H1 (cell line): ENCODE measurements at regions not wholly inside any gene's neighbourhood (a gene's known extent, or its start where the extent isn't known, plus 50 kb on each side); places are given as distances from the start of the nearest gene placed in this dataset.

ENCODE experiments used
- CTCF ChIA-PET: fragments of 300-600 bp; sonication (Branson Sonifier 250); formaldehyde crosslinking; loops from one replicate; lab custom pipeline; 2021; ENCODE audit not compliant: partially characterized antibody; lab: Charles Lee
- POLR2A ChIA-PET: fragments of 300-600 bp; sonication (Branson Sonifier 250); formaldehyde crosslinking; loops from one replicate; lab custom pipeline; 2021; ENCODE audit warnings: inconsistent platforms; ENCODE audit not compliant: partially characterized antibody; lab: Charles Lee
- DNase-seq, 2 experiments: peaks; one replicate each; pipeline versions ENCODE4 v3.0.0 to v3.0.0-alpha.2; 2010 to 2022; ENCODE audit warnings: low spot score in 2 of 2, low read depth in 1 of 2, mixed read lengths in 1 of 2
- FAIRE-seq: peaks from 2 replicates; lab custom pipeline; 2011; peaks lifted over from hg19 to GRCh38; lab: Jason Lieb, UNC
- H2AFZ ChIP-seq: 2 replicates; pipeline ENCODE4 v1.8.1; 2012; ENCODE audit warnings: low read length, inconsistent platforms
- H2AK5ac ChIP-seq: 2 replicates; pipeline ENCODE4 v1.6.1; 2013; ENCODE audit warnings: low read depth, low read length
- H2BK120ac ChIP-seq: replicated peaks from 2 replicates; pipeline ENCODE3; 2013; ENCODE audit warnings: low read depth, low read length, inconsistent platforms
- H2BK12ac ChIP-seq: 2 replicates; pipeline ENCODE4 v1.6.1; 2013; ENCODE audit warnings: low read depth, low read length
- H2BK15ac ChIP-seq: 2 replicates; pipeline ENCODE4 v1.6.1; 2013; ENCODE audit warnings: low read length
- H2BK20ac ChIP-seq: 2 replicates; pipeline ENCODE4 v1.6.1; 2013; ENCODE audit warnings: low read length
- H2BK5ac ChIP-seq: 2 replicates; pipeline ENCODE4 v1.6.1; 2013; ENCODE audit warnings: low read depth, low read length
- H3K14ac ChIP-seq: 2 replicates; pipeline ENCODE4 v1.6.1; 2013; ENCODE audit warnings: inconsistent platforms; ENCODE audit not compliant: insufficient read length
- H3K18ac ChIP-seq: 2 replicates; pipeline ENCODE4 v1.6.1; 2013; ENCODE audit warnings: low read length; ENCODE audit errors: extremely low read depth
- H3K23ac ChIP-seq: 2 replicates; pipeline ENCODE4 v1.6.1; 2013; ENCODE audit warnings: inconsistent platforms; ENCODE audit not compliant: insufficient read length
- H3K23me2 ChIP-seq: 2 replicates; pipeline ENCODE4 v1.6.1; 2013; ENCODE audit warnings: low read depth, low read length
- H3K27ac ChIP-seq: 2 replicates; pipeline ENCODE4 v1.6.1; 2011; ENCODE audit warnings: low read depth, low read length, inconsistent platforms
- H3K27me3 ChIP-seq, 4 experiments: replicated peaks in 1 of 4; 1 replicate in 1 of 4; 2 replicates in 3 of 4; pipeline versions ENCODE4 v1.6.1 to v1.8.1; 2011 to 2013; ENCODE audit warnings: low read length in 3 of 4, mild to moderate bottlenecking in 3 of 4, inconsistent platforms in 2 of 4, mixed read lengths in 2 of 4, moderate library complexity in 1 of 4; ENCODE audit not compliant: control insufficient read depth in 3 of 4, insufficient read depth in 3 of 4; ENCODE audit errors: extremely low read depth in 1 of 4
- H3K36me3 ChIP-seq, 4 experiments: 2 replicates each; pipeline versions ENCODE4 v1.6.1 to v1.8.1; 2011 to 2013; ENCODE audit warnings: mild to moderate bottlenecking in 4 of 4, low read length in 3 of 4, moderate library complexity in 2 of 4, control low read depth in 1 of 4, inconsistent platforms in 1 of 4; ENCODE audit not compliant: insufficient read depth in 4 of 4, control insufficient read depth in 2 of 4
- H3K4ac ChIP-seq: replicated peaks from 2 replicates; pipeline ENCODE3; 2013; ENCODE audit warnings: low read length, low read depth, mixed read lengths, inconsistent platforms; ENCODE audit not compliant: insufficient read length
- H3K4me1 ChIP-seq, 4 experiments: replicated peaks in 1 of 4; 1 replicate in 1 of 4; 2 replicates in 3 of 4; pipeline versions ENCODE4 v1.6.1 to v1.8.1; 2011 to 2013; ENCODE audit warnings: low read length in 3 of 4, inconsistent platforms in 2 of 4, mixed read lengths in 1 of 4; ENCODE audit not compliant: insufficient read depth in 4 of 4, control insufficient read depth in 3 of 4
- H3K4me2 ChIP-seq, 2 experiments: 2 replicates each; pipeline versions ENCODE4 v1.6.1 to v1.8.1; 2011 to 2013; ENCODE audit warnings: low read depth in 2 of 2, low read length in 2 of 2, control low read depth in 1 of 2, inconsistent platforms in 1 of 2, mild to moderate bottlenecking in 1 of 2; ENCODE audit not compliant: insufficient read depth in 1 of 2
- H3K4me3 ChIP-seq, 4 experiments: fragments of 200-600, 300-600 bp in 1 of 4; sonication (generic), shearing (Covaris generic), sonication (Bioruptor Twin) in 1 of 4; 2 replicates each; pipeline versions ENCODE4 v1.5.1 to v1.8.1; 2011 to 2016; ENCODE audit warnings: low read length in 4 of 4, low read depth in 3 of 4, control low read depth in 2 of 4, inconsistent platforms in 2 of 4, mild to moderate bottlenecking in 2 of 4, mixed read lengths in 1 of 4, moderate library complexity in 1 of 4; ENCODE audit not compliant: insufficient read depth in 2 of 4; ENCODE audit errors: extremely low read depth in 1 of 4
- H3K56ac ChIP-seq: replicated peaks from 2 replicates; pipeline ENCODE3; 2013; ENCODE audit warnings: low read depth, mild to moderate bottlenecking, mixed read lengths, low read length, inconsistent platforms; ENCODE audit not compliant: insufficient read length
- H3K79me1 ChIP-seq: 2 replicates; pipeline ENCODE4 v1.6.1; 2013; ENCODE audit warnings: low read depth, low read length, control low read depth
- H3K79me2 ChIP-seq, 2 experiments: 2 replicates each; pipeline versions ENCODE4 v1.6.1 to v1.8.1; 2012 to 2013; ENCODE audit warnings: low read length in 2 of 2, mild to moderate bottlenecking in 2 of 2, inconsistent platforms in 1 of 2; ENCODE audit not compliant: insufficient read depth in 2 of 2, control insufficient read depth in 1 of 2
- H3K9ac ChIP-seq, 4 experiments: replicated peaks in 1 of 4; 1 replicate in 1 of 4; 2 replicates in 3 of 4; pipeline versions ENCODE4 v1.6.1 to v1.8.1; 2011 to 2013; ENCODE audit warnings: low read depth in 3 of 4, low read length in 3 of 4, control low read depth in 2 of 4, mild to moderate bottlenecking in 2 of 4, moderate library complexity in 2 of 4, inconsistent platforms in 1 of 4; ENCODE audit errors: extremely low read depth in 1 of 4
- H3K9me3 ChIP-seq, 2 experiments: 2 replicates each; pipeline versions ENCODE4 v1.6.1 to v1.8.1; 2012 to 2013; ENCODE audit warnings: mild to moderate bottlenecking in 2 of 2, moderate library complexity in 2 of 2, control low read depth in 1 of 2, inconsistent platforms in 1 of 2, low read depth in 1 of 2, low read length in 1 of 2, mixed read lengths in 1 of 2; ENCODE audit not compliant: insufficient read depth in 2 of 2
- H4K20me1 ChIP-seq, 2 experiments: replicated peaks in 1 of 2; 2 replicates each; pipeline versions ENCODE3 to v1.8.1; 2011 to 2013; ENCODE audit warnings: inconsistent platforms in 2 of 2, low read length in 2 of 2, mild to moderate bottlenecking in 1 of 2; ENCODE audit not compliant: insufficient read depth in 2 of 2, control insufficient read depth in 1 of 2
- H4K5ac ChIP-seq: 2 replicates; pipeline ENCODE4 v1.6.1; 2013; ENCODE audit warnings: low read length, low read depth, mixed read lengths, inconsistent platforms; ENCODE audit not compliant: insufficient read length
- H4K8ac ChIP-seq: 2 replicates; pipeline ENCODE4 v1.8.0; 2013; ENCODE audit warnings: mild to moderate bottlenecking, moderate library complexity, low read length, inconsistent platforms; ENCODE audit not compliant: insufficient read depth; ENCODE audit errors: extremely low read depth
- H4K91ac ChIP-seq: replicated peaks from 2 replicates; pipeline ENCODE3; 2013; ENCODE audit warnings: low read length, mixed read lengths, inconsistent platforms; ENCODE audit not compliant: insufficient read length
- ATF3 ChIP-seq: IDR thresholded peaks from 2 replicates; pipeline ENCODE4 v1.6.1; 2011; ENCODE audit warnings: low read depth, mild to moderate bottlenecking, low read length; ENCODE audit not compliant: insufficient read depth
- BACH1 ChIP-seq: IDR thresholded peaks from 2 replicates; pipeline ENCODE4 v1.6.1; 2012; ENCODE audit warnings: low read length, improper control_type of control experiment
- CBX5 ChIP-seq: fragments of 300-800, 300-1000 bp; sonication (generic); IDR thresholded peaks from 2 replicates; pipeline ENCODE4 v1.7.1; 2016; ENCODE audit warnings: antibody characterized with exemption, low read length, low read depth
- CREB1 ChIP-seq: IDR thresholded peaks from 2 replicates; pipeline ENCODE4 v1.6.1; 2012; ENCODE audit warnings: inconsistent platforms
- GTF2F1 ChIP-seq: IDR thresholded peaks from 2 replicates; pipeline ENCODE4 v1.6.1; 2012; ENCODE audit warnings: low read depth, low read length, improper control_type of control experiment, borderline replicate concordance
- KDM1A ChIP-seq: fragments of 200-600, 300-600 bp; sonication (generic); IDR thresholded peaks from 2 replicates; pipeline ENCODE4 v1.7.1; 2016; ENCODE audit warnings: mild to moderate bottlenecking, low read length, borderline replicate concordance
- POLR2AphosphoS5 ChIP-seq: IDR thresholded peaks from 2 replicates; pipeline ENCODE4 v1.6.1; 2011; ENCODE audit warnings: low read depth, low read length
- POU5F1 ChIP-seq: IDR thresholded peaks from 2 replicates; pipeline ENCODE4 v1.6.1; 2011; ENCODE audit warnings: low read depth, mild to moderate bottlenecking, low read length, moderate library complexity
- SIX5 ChIP-seq: IDR thresholded peaks from 2 replicates; pipeline ENCODE4 v1.6.1; 2011; ENCODE audit warnings: mild to moderate bottlenecking, low read depth, low read length
- TAF1 ChIP-seq: IDR thresholded peaks from 2 replicates; pipeline ENCODE4 v1.6.1; 2011; ENCODE audit warnings: mild to moderate bottlenecking, low read depth, low read length
- WGBS, 2 experiments: shearing (Covaris generic) in 1 of 2; methylation state at CpG; one replicate each; pipeline versions ENCODE4 v1.1.6 to v1.1.7; 2013 to 2015; ENCODE audit warnings: low lambda C conversion rate in 2 of 2, mixed read lengths in 2 of 2, inconsistent platforms in 1 of 2, low coverage in 1 of 2, missing lambda C conversion rate in 1 of 2; ENCODE audit not compliant: insufficient replicate concordance in 2 of 2, insufficient coverage in 1 of 2, insufficient read length in 1 of 2; ENCODE audit errors: extremely low coverage in 1 of 2, missing lambda C conversion rate in 1 of 2; 5-methylcytosine and 5-hydroxymethylcytosine counted together

GRCh38 chr3:6223572-6223971, 637.3 kb upstream of the GRM7 start:
- no peak overlapping the region for H2BK120ac ChIP-seq
- CTCF ChIA-PET, result no interaction called here

More at GRCh38 chr3:6223572-6223971, 637.3 kb upstream of the GRM7 start:
- Histone ChIP-seq H3K79me2 (no peaks in the 10 kb centered on the region), H2BK5ac (no peak overlapping the region), H3K4me1 (no peaks in the 10 kb centered on the region; a peak in 1 of 7 replicates), H3K9me3 (no peaks in the 10 kb centered on the region), H3K36me3 (no peaks in the 10 kb centered on the region), H3K9ac (no peak overlapping the region), H3K4ac (no peak overlapping the region), H3K4me3 (no peak overlapping the region), H3K27ac (no peak overlapping the region), H4K91ac (no peak overlapping the region), H3K27me3 (no peaks in the 10 kb centered on the region), H3K56ac (no peak overlapping the region), H3K23ac (no peak overlapping the region), H2BK15ac (no peak overlapping the region), H3K14ac (no peak overlapping the region), H2BK20ac (no peak overlapping the region), H3K79me1 (no peaks in the 10 kb centered on the region), H3K4me2 (no peak overlapping the region), H4K20me1 (no peaks in the 10 kb centered on the region), H4K5ac (no peak overlapping the region), H2BK12ac (no peak overlapping the region), H3K23me2 (no peaks in the 10 kb centered on the region), H4K8ac (no peak overlapping the region), H2AFZ (no peak overlapping the region), H2AK5ac (no peak overlapping the region), H3K18ac (no peak overlapping the region)
- POLR2A ChIA-PET, result no interaction called here
- FAIRE-seq, result no peak
- TF ChIP-seq SIX5, result no peak
- TF ChIP-seq BACH1, result no peak
- TF ChIP-seq CBX5, result no peak
- no peak for TF ChIP-seq KDM1A
- TF ChIP-seq TAF1, result no peak
- no peak for TF ChIP-seq GTF2F1
- TF ChIP-seq POU5F1, result no peak
- TF ChIP-seq CREB1, result no peak
- no peak for TF ChIP-seq POLR2AphosphoS5
- no peak for TF ChIP-seq ATF3
- no peak for DNase-seq
- WGBS, 2 experiments, result 100% methylated on average over 3 of the region's 3 CpGs; no CpG with 5 or more reads in 1 of the 2 experiments
